ENCODE measurements at regions not wholly inside any gene's neighbourhood (a gene's known extent, or its start where the extent isn't known, plus 50 kb on each side); places are given as distances from the start of the nearest gene placed in this dataset.

- no peak for TF ChIP-seq CTCF (IDR thresholded peaks at IDR 0.05; ENCODE audit: low read depth, low read length)
- TF ChIP-seq EZH2phosphoT487 (IDR thresholded peaks at IDR 0.05; ENCODE audit: low read depth) = no peak
Observed at GRCh38 chr17:62905233-62905632, 60.8 kb upstream of the TANC2 start.
